HG02678 (cell line): ENCODE measurements at regions not wholly inside any gene's neighbourhood (a gene's known extent, or its start where the extent isn't known, plus 50 kb on each side); places are given as distances from the start of the nearest gene placed in this dataset.

ENCODE experiments used
- ATAC-seq: cut with Tn5 transposase; IDR thresholded peaks from one replicate; pipeline ENCODE4 v1.9.1; 2021; ENCODE audit warnings: mild to moderate bottlenecking, moderate library complexity; ENCODE audit not compliant: unreplicated experiment

DNA sequence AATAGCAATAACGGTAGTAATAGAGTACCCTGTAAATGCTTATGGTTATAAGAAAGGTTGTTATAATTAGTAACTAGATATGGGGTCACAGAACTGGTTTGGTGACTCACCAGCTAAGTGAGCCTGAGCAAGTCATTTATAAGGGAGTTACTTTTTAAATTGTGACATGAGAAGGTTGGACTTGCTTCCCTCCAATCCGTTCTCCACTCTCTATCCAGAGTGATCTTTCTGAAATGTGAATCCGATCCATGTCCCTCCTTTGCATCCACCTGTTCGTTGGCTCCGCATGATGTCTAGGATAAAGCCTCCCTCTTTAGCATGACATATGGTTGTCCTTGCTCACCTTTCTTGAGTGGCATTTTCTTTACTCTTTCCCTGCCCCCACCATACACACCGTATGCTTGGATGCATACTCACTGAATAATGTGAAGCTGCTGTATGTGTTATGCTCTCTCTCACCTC lies 83.1 kb downstream of the CDC42EP3 start:
- ATAC-seq: no peak

DNA sequence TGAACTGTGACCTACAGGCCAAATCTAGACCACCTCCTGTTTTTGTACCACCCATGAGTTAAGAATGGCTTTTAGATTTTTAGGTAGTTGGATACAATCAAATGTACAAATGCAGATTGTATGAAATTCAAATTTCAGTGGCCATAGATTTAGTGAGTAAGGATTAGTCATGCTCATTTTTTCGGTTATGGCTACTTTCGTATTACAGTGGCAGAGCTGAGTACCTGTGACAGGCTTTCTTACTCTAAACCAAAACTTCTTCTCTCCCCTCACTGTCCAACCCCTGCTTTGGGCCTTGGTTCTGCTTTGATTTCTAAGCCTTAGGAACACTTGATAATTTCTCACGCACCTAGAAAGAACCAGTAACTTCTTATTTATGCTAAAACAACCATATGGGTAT lies 82.1 kb downstream of the CDC42EP3 start:
- ATAC-seq: no peak

DNA sequence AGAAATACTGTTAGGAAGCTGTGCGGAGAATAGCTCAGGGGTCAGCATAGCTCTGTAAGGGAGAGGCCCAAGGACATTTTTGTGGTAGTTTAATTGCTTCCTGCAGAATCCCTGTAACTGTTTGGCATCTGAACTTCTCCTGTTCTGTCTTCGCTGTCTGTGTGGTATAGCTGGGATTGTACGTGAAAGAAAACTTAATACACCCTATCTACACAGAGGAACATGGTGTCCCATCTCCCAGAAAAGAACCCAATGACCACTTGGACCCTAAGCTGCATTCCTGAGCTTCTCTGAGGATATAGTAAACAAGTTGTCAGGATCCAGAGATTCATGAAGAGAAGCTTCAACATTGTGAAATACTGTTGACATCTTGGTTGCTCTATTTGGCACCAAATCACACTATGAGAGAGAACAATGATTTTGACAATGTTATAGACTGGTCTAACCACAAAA lies 81.3 kb downstream of the CDC42EP3 start:
- ATAC-seq: no peak
